GM12801 (cell line): ENCODE measurements at regions not wholly inside any gene's neighbourhood (a gene's known extent, or its start where the extent isn't known, plus 50 kb on each side); places are given as distances from the start of the nearest gene placed in this dataset.

Experiments
- TF ChIP-seq, protein P1 (sequence below): IDR thresholded peaks from one replicate; pipeline ENCODE4 v1.5.1; 2011; ENCODE audit warnings: control low read depth; ENCODE audit not compliant: insufficient read length; ENCODE audit errors: extremely low read depth

GRCh38 chr1:56149761-56150160 lies 429.6 kb downstream of the PLPP3 start:
- TF ChIP-seq, protein P1, sequence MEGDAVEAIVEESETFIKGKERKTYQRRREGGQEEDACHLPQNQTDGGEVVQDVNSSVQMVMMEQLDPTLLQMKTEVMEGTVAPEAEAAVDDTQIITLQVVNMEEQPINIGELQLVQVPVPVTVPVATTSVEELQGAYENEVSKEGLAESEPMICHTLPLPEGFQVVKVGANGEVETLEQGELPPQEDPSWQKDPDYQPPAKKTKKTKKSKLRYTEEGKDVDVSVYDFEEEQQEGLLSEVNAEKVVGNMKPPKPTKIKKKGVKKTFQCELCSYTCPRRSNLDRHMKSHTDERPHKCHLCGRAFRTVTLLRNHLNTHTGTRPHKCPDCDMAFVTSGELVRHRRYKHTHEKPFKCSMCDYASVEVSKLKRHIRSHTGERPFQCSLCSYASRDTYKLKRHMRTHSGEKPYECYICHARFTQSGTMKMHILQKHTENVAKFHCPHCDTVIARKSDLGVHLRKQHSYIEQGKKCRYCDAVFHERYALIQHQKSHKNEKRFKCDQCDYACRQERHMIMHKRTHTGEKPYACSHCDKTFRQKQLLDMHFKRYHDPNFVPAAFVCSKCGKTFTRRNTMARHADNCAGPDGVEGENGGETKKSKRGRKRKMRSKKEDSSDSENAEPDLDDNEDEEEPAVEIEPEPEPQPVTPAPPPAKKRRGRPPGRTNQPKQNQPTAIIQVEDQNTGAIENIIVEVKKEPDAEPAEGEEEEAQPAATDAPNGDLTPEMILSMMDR = no peak

DNA sequence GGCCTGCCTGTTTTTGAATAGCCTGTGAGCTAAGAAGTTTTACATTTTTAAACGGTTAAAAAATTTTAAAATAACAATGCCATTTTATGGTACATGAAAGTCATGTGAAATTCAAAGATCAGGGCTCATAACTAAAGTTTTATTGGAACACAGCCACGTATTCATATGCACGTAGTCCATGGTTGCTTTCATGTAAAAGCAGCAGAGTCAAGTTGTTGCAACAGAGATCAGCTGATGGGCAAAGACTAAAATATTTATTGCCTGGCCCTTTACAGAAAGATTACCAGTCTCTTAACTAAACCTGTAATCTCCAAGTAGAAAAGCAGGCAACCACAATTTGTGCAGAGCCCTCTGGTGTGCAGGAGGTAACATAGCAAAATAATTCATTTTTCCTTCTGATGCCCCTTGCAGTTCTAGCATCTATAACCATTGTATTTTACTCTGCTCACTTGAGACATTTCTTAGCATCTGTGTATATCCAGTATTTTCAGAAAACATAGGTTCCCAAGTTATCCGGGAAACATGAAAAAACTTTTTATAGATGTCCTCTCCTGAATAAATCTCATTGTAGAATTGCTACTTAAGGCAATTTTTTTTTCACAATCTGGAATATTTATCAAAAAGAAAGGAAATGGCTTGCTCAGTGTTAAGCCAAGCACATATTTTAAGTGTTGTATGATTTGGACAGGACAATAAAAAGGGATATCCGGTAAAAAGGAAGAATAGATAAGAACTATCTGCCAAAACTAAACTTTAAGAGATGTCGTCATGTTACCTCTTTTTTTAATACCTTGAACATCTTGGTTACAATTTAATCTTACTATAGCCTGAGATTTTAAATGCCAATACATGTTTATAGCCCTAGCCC lies 430.8 kb downstream of the PLPP3 start:
- TF ChIP-seq, protein P1 = no peak

GRCh38 chr1:56147459-56147858 lies 431.9 kb downstream of the PLPP3 start:
- TF ChIP-seq, protein P1 = no peak

- TF ChIP-seq, protein P1 = no peak
Measured at GRCh38 chr1:56147034-56147433, 432.3 kb downstream of the PLPP3 start.

GRCh38 chr1:56146449-56146848 lies 432.9 kb downstream of the PLPP3 start:
- TF ChIP-seq, protein P1 = no peak

- TF ChIP-seq, protein P1 = no peak
Measured at GRCh38 chr1:56145581-56145980, 433.8 kb downstream of the PLPP3 start.

- TF ChIP-seq, protein P1 = no peak
Measured at GRCh38 chr1:56142301-56142700, 437.1 kb downstream of the PLPP3 start.
